Karpas-422 (cell line): ENCODE measurements at regions not wholly inside any gene's neighbourhood (a gene's known extent, or its start where the extent isn't known, plus 50 kb on each side); places are given as distances from the start of the nearest gene placed in this dataset.

Experiments
- DNase-seq: peaks from one replicate; pipeline ENCODE4 v3.0.0-alpha.2; 2015
- H2AFZ ChIP-seq: fragments of 200-600 bp; sonication (generic); 2 replicates; pipeline ENCODE4 v1.6.1; 2014; ENCODE audit warnings: antibody characterized with exemption, low read length, mixed read lengths
- H3K27ac ChIP-seq: fragments of 200-600 bp; sonication (generic); 2 replicates; pipeline ENCODE4 v1.5.1; 2014; ENCODE audit warnings: mild to moderate bottlenecking, low read length, moderate library complexity
- H3K27me3 ChIP-seq: fragments of 200-600 bp; sonication (generic); 2 replicates; pipeline ENCODE4 v1.6.1; 2014; ENCODE audit warnings: low read length, mixed read lengths
- H3K36me3 ChIP-seq: fragments of 200-600 bp; sonication (generic); 2 replicates; pipeline ENCODE4 v1.6.1; 2014; ENCODE audit warnings: low read length, mixed read lengths; ENCODE audit not compliant: insufficient read depth
- H3K4me1 ChIP-seq: fragments of 200-600 bp; sonication (generic); 2 replicates; pipeline ENCODE4 v1.6.1; 2014; ENCODE audit warnings: mild to moderate bottlenecking, low read length, mixed read lengths
- H3K4me2 ChIP-seq: fragments of 200-600 bp; sonication (generic); 2 replicates; pipeline ENCODE4 v1.6.1; 2014; ENCODE audit warnings: low read length, low read depth, mild to moderate bottlenecking; ENCODE audit not compliant: poor library complexity, severe bottlenecking
- H3K4me3 ChIP-seq: fragments of 200-600 bp; sonication (generic); 2 replicates; pipeline ENCODE4 v1.5.1; 2014; ENCODE audit warnings: mild to moderate bottlenecking, antibody characterized with exemption, low read length, mixed read lengths
- H3K79me2 ChIP-seq: fragments of 200-600 bp; sonication (generic); 2 replicates; pipeline ENCODE4 v1.6.1; 2014; ENCODE audit warnings: mild to moderate bottlenecking, low read length, mixed read lengths
- H3K9ac ChIP-seq: fragments of 200-600 bp; sonication (generic); 2 replicates; pipeline ENCODE4 v1.6.0; 2014; ENCODE audit warnings: low read length
- H3K9me2 ChIP-seq: fragments of 200-600 bp; sonication (generic), shearing (Covaris generic); replicated peaks from 2 replicates; pipeline ENCODE4 v1.6.0; 2014; ENCODE audit warnings: mild to moderate bottlenecking, low read length, moderate library complexity; ENCODE audit not compliant: insufficient read depth
- H3K9me3 ChIP-seq: fragments of 300-700, 200-600 bp; sonication (generic); 2 replicates; pipeline ENCODE4 v1.6.1; 2014; ENCODE audit warnings: low read length, mixed read lengths
- H4K20me1 ChIP-seq: fragments of 200-600 bp; sonication (generic); 2 replicates; pipeline ENCODE4 v1.6.1; 2014; ENCODE audit warnings: mild to moderate bottlenecking, antibody characterized with exemption, low read length, low read depth; ENCODE audit not compliant: insufficient read depth

GRCh38 chr5:57776035-57776434, 293.4 kb upstream of the ACTBL2 start:
- no peak for DNase-seq
- Histone ChIP-seq H3K27ac (no peak overlapping the region), H3K9ac (no peak overlapping the region), H3K4me2 (no peak overlapping the region), H3K9me3 (no peaks in the 10 kb centered on the region), H3K27me3 (no peaks in the 10 kb centered on the region), H2AFZ (no peak overlapping the region), H3K9me2 (no peaks in the 10 kb centered on the region), H3K36me3 (no peaks in the 10 kb centered on the region), H3K79me2 (no peaks in the 10 kb centered on the region), H3K4me1 (no peaks in the 10 kb centered on the region), H3K4me3 (no peak overlapping the region), H4K20me1 (no peaks in the 10 kb centered on the region)

GRCh38 chr5:57774439-57774838, 291.8 kb upstream of the ACTBL2 start:
- no peaks in the 10 kb centered on the region for H3K79me2 ChIP-seq
- H3K4me3 ChIP-seq, result no peak overlapping the region
- H3K9me3 ChIP-seq, result no peaks in the 10 kb centered on the region
- no peak overlapping the region for H3K27ac ChIP-seq
- no peaks in the 10 kb centered on the region for H3K27me3 ChIP-seq
- no peak for DNase-seq
- H4K20me1 ChIP-seq, result no peaks in the 10 kb centered on the region
- no peak overlapping the region for H3K4me2 ChIP-seq
- no peaks in the 10 kb centered on the region for H3K9me2 ChIP-seq
- no peak overlapping the region for H3K9ac ChIP-seq
- no peaks in the 10 kb centered on the region for H3K36me3 ChIP-seq
- H2AFZ ChIP-seq, result no peak overlapping the region
- no peaks in the 10 kb centered on the region for H3K4me1 ChIP-seq

- H3K36me3 ChIP-seq, result no peaks in the 10 kb centered on the region
- no peaks in the 10 kb centered on the region for H3K9me3 ChIP-seq
- no peak overlapping the region for H3K4me2 ChIP-seq
- H4K20me1 ChIP-seq, result no peaks in the 10 kb centered on the region
- no peak for DNase-seq
- H3K4me3 ChIP-seq, result no peak overlapping the region
- H3K9ac ChIP-seq, result no peak overlapping the region
- no peaks in the 10 kb centered on the region for H3K4me1 ChIP-seq
- H3K9me2 ChIP-seq, result no peaks in the 10 kb centered on the region
- H3K27ac ChIP-seq, result no peak overlapping the region
- no peaks in the 10 kb centered on the region for H3K27me3 ChIP-seq
- H2AFZ ChIP-seq, result no peak overlapping the region
- H3K79me2 ChIP-seq, result no peaks in the 10 kb centered on the region
Measured at GRCh38 chr5:57772512-57772911, 289.9 kb upstream of the ACTBL2 start.

GRCh38 chr5:57770039-57770438, 287.4 kb upstream of the ACTBL2 start:
- H3K9ac ChIP-seq, result no peak overlapping the region
- no peak overlapping the region for H3K4me3 ChIP-seq
- no peak overlapping the region for H3K4me2 ChIP-seq
- DNase-seq, result no peak
- no peaks in the 10 kb centered on the region for H4K20me1 ChIP-seq
- H3K9me3 ChIP-seq, result no peaks in the 10 kb centered on the region
- no peaks in the 10 kb centered on the region for H3K9me2 ChIP-seq
- no peak overlapping the region for H3K27ac ChIP-seq
- no peaks in the 10 kb centered on the region for H3K36me3 ChIP-seq
- H2AFZ ChIP-seq, result no peak overlapping the region
- H3K79me2 ChIP-seq, result no peaks in the 10 kb centered on the region
- no peaks in the 10 kb centered on the region for H3K4me1 ChIP-seq
- H3K27me3 ChIP-seq, result no peaks in the 10 kb centered on the region

- no peak overlapping the region for H3K27ac ChIP-seq
- no peaks in the 10 kb centered on the region for H3K9me3 ChIP-seq
- no peaks in the 10 kb centered on the region for H3K36me3 ChIP-seq
- H3K79me2 ChIP-seq, result no peaks in the 10 kb centered on the region
- H3K4me2 ChIP-seq, result no peak overlapping the region
- H4K20me1 ChIP-seq, result no peaks in the 10 kb centered on the region
- H3K9ac ChIP-seq, result no peak overlapping the region
- H3K27me3 ChIP-seq, result no peaks in the 10 kb centered on the region
- H2AFZ ChIP-seq, result no peak overlapping the region
- no peaks in the 10 kb centered on the region for H3K4me1 ChIP-seq
- no peaks in the 10 kb centered on the region for H3K9me2 ChIP-seq
- DNase-seq, result no peak
- H3K4me3 ChIP-seq, result no peak overlapping the region
Measured at GRCh38 chr5:57768745-57769144, 286.1 kb upstream of the ACTBL2 start.

- Histone ChIP-seq H4K20me1 (no peaks in the 10 kb centered on the region), H3K4me2 (no peak overlapping the region), H3K9me3 (no peaks in the 10 kb centered on the region), H3K4me3 (no peak overlapping the region), H3K27me3 (no peaks in the 10 kb centered on the region), H3K9ac (no peak overlapping the region), H3K4me1 (no peaks in the 10 kb centered on the region), H3K27ac (no peak overlapping the region), H3K79me2 (no peaks in the 10 kb centered on the region), H2AFZ (no peak overlapping the region), H3K9me2 (no peaks in the 10 kb centered on the region), H3K36me3 (no peaks in the 10 kb centered on the region)
- DNase-seq, result no peak
Measured at GRCh38 chr5:57764479-57765089, 282.0 kb upstream of the ACTBL2 start.

- H4K20me1 ChIP-seq, result no peaks in the 10 kb centered on the region
- H3K9me3 ChIP-seq, result no peaks in the 10 kb centered on the region
- H3K4me2 ChIP-seq, result no peak overlapping the region
- no peaks in the 10 kb centered on the region for H3K4me1 ChIP-seq
- no peak overlapping the region for H2AFZ ChIP-seq
- H3K27ac ChIP-seq, result no peak overlapping the region
- no peaks in the 10 kb centered on the region for H3K36me3 ChIP-seq
- H3K27me3 ChIP-seq, result no peaks in the 10 kb centered on the region
- no peaks in the 10 kb centered on the region for H3K79me2 ChIP-seq
- H3K9me2 ChIP-seq, result peaks cover 3% of the 10 kb centered on the region; the same call in 1 of the 2 replicates
- no peak overlapping the region for H3K4me3 ChIP-seq
- H3K9ac ChIP-seq, result no peak overlapping the region
- DNase-seq, result no peak
Measured at GRCh38 chr5:57761513-57761912, 278.9 kb upstream of the ACTBL2 start.

DNA sequence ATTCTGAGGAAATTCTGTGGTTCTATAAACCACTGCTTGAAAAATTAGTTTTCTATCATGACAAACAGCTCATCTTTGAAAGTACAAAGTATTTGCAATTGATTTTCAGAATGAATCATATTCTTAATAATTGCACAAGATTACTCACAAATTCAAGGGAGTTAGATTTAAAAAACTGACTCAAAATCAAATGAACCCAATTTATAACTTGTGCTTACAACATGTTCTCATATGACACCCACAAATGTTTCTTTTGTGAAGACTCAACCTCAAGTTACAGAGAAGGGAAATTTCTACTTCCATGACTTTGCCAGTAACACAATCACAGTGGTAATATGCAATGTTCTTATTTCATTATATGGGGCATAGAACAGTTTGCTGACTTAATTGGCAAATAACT, 272.0 kb upstream of the ACTBL2 start:
- Histone ChIP-seq H3K27ac (no peak overlapping the region), H4K20me1 (no peaks in the 10 kb centered on the region), H3K9me2 (peaks cover 3% of the 10 kb centered on the region; the same call in 1 of the 2 replicates), H3K9ac (no peak overlapping the region), H3K9me3 (no peaks in the 10 kb centered on the region), H3K27me3 (no peaks in the 10 kb centered on the region), H3K4me3 (no peak overlapping the region), H2AFZ (no peak overlapping the region), H3K4me1 (no peaks in the 10 kb centered on the region), H3K4me2 (no peak overlapping the region), H3K36me3 (no peaks in the 10 kb centered on the region), H3K79me2 (no peaks in the 10 kb centered on the region)
- no peak for DNase-seq

DNA sequence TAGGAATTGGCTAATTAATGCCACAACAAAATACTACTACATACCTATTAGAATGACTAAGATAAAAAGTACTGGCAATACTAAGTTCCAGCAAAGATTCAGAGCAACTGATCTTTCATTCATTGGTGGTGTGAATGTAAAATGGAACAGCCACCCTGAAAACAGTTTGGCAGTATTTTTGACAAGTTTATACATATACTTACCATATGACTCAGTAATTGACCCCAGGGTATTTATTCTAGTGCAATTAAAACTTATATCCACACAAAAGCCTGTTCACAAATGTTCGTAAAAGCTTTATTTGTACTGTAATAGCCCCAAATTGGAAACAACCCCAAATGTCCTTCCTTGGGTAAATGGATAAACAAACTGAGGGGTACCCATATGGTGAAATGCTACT, 270.8 kb upstream of the ACTBL2 start:
- Histone ChIP-seq H2AFZ (no peak overlapping the region), H3K79me2 (no peaks in the 10 kb centered on the region), H3K36me3 (no peaks in the 10 kb centered on the region), H3K4me1 (no peaks in the 10 kb centered on the region), H3K4me3 (no peak overlapping the region), H3K9ac (no peak overlapping the region), H3K27me3 (no peaks in the 10 kb centered on the region), H3K9me3 (no peaks in the 10 kb centered on the region), H4K20me1 (no peaks in the 10 kb centered on the region), H3K27ac (no peak overlapping the region), H3K9me2 (peaks cover under 1% of the 10 kb centered on the region; the same call in 1 of the 2 replicates), H3K4me2 (no peak overlapping the region)
- DNase-seq, result no peak
